ENCODE measurements at regions not wholly inside any gene's neighbourhood (a gene's known extent, or its start where the extent isn't known, plus 50 kb on each side); places are given as distances from the start of the nearest gene placed in this dataset.
"Not testable (repeated sequence)": the region's sequence is repeated elsewhere in the genome, so short reads cannot be mapped to it uniquely, and the experiment has no call there.

- DNase-seq: no peak
These were observed 79.1 kb downstream of the CTH start for GRCh38 chr1:70490153-70490552.

- DNase-seq: no peak
These were observed 84.3 kb downstream of the CTH start for GRCh38 chr1:70495370-70495769.

GRCh38 chr1:70496181-70496580 is 85.1 kb downstream of the CTH start:
- no peak for DNase-seq

GRCh38 chr1:70497152-70497551 is 86.1 kb downstream of the CTH start:
- peak in 1 of 2 experiments; percentile 44 for DNase-seq

- peak in 1 of 2 experiments; percentile 8 for DNase-seq
These were observed 87.6 kb downstream of the CTH start for GRCh38 chr1:70498666-70499065.

- no peak for DNase-seq
These were observed 88.6 kb downstream of the CTH start for GRCh38 chr1:70499695-70500094.

GRCh38 chr1:70503358-70503757 is 92.3 kb downstream of the CTH start:
- DNase-seq: no peak

GRCh38 chr1:70504176-70504820 is 93.2 kb downstream of the CTH start:
- DNase-seq: no peak

GRCh38 chr1:70504821-70505193 is 93.7 kb downstream of the CTH start:
- no peak for DNase-seq

GRCh38 chr1:70507991-70508390 is 96.9 kb downstream of the CTH start:
- DNase-seq: not testable (repeated sequence)

GRCh38 chr1:70509996-70510876 is 99.2 kb downstream of the CTH start:
- DNase-seq: peak; percentile 18 to 37

GRCh38 chr1:70517444-70517843 is 106.4 kb downstream of the CTH start:
- no peak for DNase-seq

GRCh38 chr1:70518106-70518505 is 107.0 kb downstream of the CTH start:
- no peak for DNase-seq

GRCh38 chr1:70528590-70529333 is 117.7 kb downstream of the CTH start:
- DNase-seq: peak; percentile 5 to 24

- no peak for DNase-seq
These were observed 125.8 kb downstream of the CTH start for GRCh38 chr1:70536708-70537366.

- DNase-seq: no peak
These were observed 126.7 kb downstream of the CTH start for GRCh38 chr1:70537788-70538187.

GRCh38 chr1:70542030-70542429 is 131.0 kb downstream of the CTH start:
- DNase-seq: no peak

GRCh38 chr1:70542856-70543255 is 131.8 kb downstream of the CTH start:
- no peak for DNase-seq

- DNase-seq: no peak
These were observed 135.7 kb downstream of the CTH start for GRCh38 chr1:70546726-70547125.

- no peak for DNase-seq
These were observed 141.8 kb downstream of the CTH start for GRCh38 chr1:70552662-70553566.

- DNase-seq: no peak
These were observed 142.5 kb downstream of the CTH start for GRCh38 chr1:70553567-70553956.

GRCh38 chr1:70554341-70554740 is 143.3 kb downstream of the CTH start:
- DNase-seq: no peak
